HG02870 (cell line): ENCODE measurements at regions not wholly inside any gene's neighbourhood (a gene's known extent, or its start where the extent isn't known, plus 50 kb on each side); places are given as distances from the start of the nearest gene placed in this dataset.
A peak's percentile ranks its signal among the peaks of the same experiment; 100 is the strongest.

Source experiments
- ATAC-seq: cut with Tn5 transposase; IDR thresholded peaks from one replicate; pipeline ENCODE4 v1.9.1; 2021; ENCODE audit warnings: mild to moderate bottlenecking, moderate library complexity; ENCODE audit not compliant: unreplicated experiment

- no peak for ATAC-seq
Measured at GRCh38 chr4:71151054-71151453, 157.6 kb downstream of the DCK start.

DNA sequence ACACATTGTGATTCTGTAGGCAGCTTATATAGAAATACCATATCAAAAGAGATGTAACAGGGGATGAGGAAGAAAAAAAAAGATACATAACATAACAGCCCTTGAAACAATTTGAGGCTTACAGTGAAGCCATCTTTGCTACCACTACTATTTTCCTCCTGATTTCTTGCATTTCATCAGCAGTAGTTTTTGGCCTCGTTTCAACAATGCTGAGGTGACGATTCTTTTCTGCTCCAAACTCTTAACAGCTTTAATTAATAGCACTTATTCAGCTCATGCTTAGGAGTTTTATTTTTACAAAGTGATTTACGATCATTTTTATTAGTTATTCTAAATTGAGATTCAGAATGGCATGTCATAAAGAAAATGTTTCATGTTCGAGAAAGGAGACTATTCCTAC is 163.2 kb downstream of the DCK start:
- ATAC-seq = no peak

GRCh38 chr4:71162386-71162785 is 168.9 kb downstream of the DCK start:
- ATAC-seq = no peak

GRCh38 chr4:71163317-71163716 is 169.9 kb downstream of the DCK start:
- ATAC-seq = no peak

DNA sequence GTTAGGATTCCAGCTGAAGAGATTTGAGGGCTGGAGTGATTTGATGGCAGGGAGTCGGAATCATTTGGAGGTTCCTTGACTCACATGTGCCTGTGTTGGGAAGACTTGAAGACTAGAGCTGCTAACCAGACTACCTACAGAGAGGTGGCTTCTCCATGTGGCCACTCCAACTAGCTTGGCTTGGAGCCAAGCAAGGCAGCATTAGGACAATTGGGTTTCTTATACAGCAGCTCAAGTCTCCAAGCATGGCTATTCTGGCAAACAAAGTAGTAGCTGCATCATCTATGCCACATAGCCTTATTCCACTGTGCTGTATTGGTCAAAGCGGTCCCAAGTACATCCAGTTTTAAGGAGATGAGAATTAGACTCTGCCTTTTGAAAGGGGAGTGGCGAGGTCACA is 171.7 kb upstream of the SLC4A4 start:
- no peak for ATAC-seq

- no peak for ATAC-seq
Measured at GRCh38 chr4:71171592-71171991, 167.2 kb upstream of the SLC4A4 start.

- no peak for ATAC-seq
Measured at GRCh38 chr4:71181332-71181731, 157.5 kb upstream of the SLC4A4 start.

GRCh38 chr4:71184195-71184781 is 154.5 kb upstream of the SLC4A4 start:
- peak; percentile 88 for ATAC-seq

DNA sequence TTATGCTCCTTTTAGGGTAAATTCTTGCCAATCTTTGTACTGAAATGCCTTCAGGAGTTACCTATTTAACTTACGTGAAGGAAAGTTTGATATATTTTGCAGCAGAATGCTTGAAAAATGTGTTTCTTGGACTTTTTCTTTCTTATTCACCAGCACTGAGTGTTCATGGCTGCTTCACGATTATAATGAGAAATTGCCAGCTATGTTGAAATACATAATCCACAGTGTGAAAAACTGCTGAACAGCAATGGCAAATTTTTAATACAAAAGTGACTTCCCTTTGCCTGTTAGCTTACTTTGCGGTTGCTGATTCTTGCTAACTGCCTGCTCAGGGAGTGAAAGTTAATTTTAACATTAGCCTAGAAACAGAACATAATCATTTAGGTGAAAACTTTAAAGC is 153.8 kb upstream of the SLC4A4 start:
- ATAC-seq = no peak

- no peak for ATAC-seq
Measured at GRCh38 chr4:71186257-71186565, 152.6 kb upstream of the SLC4A4 start.

GRCh38 chr4:71186566-71187403 is 152.0 kb upstream of the SLC4A4 start:
- no peak for ATAC-seq

DNA sequence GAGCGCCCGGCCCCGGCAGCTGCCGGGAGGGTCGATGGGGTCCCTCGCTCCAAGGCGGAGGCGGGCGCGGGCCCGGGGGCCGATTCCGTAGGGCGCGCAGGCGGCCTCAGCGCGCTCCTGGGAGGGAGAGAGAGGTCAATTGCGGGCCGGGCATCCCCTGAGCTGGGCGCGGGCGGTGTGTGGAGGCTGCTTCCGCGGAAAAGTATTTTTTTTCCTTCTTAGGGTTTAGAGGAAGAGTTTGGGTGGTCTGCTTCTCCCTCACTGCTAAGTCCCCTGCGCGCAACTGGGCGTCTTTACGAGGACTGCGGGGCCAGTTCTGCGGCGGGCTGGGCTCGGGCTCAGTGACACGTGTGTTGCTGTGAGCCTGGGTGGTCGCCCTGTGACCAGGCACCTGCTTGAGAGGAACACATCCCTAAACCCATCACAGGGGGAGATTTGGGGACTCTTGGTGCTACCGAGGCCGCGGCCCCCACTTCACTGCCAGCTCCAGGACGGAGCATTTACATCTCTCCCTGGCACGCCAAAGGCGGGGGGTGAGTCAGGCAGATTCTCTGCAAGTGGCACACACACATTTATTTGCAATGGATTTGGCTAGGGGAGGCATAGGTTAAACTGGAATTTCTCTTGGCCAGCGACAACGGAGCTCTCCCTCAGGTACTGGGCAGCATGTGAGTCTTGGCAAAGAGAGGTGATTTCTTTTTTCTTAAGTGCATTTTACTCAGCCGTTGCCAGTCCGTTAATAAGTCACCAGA is 151.2 kb upstream of the SLC4A4 start:
- ATAC-seq = no peak

DNA sequence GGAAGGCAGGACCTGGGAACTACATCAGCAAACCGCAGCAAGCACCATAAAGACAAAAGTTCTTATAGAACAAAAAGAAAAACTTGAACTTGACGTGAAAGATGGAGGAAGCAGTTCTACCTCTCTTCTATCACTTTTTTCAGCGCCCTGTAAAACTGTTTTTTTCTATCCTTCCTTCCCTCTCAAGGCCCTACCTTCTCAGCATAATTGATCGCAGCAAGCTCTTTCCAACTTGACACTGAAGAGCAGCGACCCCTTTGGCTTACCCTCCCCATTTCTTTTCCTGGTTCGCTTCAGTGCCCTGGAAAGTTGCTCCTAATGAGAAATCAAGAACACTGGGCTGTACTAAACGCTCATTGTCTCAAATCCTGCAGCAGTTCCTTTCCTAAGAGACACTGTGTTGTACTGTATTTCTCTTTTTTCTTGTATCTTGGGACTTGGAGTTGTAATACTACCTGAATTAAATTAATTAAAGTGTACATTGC is 150.6 kb upstream of the SLC4A4 start:
- ATAC-seq = no peak

- ATAC-seq = no peak
Measured at GRCh38 chr4:71188951-71189350, 149.9 kb upstream of the SLC4A4 start.

DNA sequence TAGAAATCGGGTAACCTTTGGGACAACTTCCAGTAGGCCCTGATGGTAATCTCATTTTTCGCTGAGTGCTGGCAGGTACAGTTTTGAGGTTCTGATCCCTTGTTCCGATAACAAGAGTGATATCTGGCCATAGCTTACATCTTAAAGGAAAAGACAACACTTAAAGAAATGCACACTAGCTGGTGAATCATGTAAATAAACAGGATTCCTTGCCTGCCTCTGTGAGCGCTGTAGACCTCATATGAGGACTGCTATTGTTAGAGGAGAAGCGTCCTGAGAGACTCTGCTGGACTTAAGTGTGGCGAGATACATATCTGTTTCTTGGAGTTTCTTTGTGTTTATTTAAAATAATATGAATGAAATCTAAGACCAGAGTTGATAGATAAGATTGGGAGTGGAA is 149.3 kb upstream of the SLC4A4 start:
- no peak for ATAC-seq

DNA sequence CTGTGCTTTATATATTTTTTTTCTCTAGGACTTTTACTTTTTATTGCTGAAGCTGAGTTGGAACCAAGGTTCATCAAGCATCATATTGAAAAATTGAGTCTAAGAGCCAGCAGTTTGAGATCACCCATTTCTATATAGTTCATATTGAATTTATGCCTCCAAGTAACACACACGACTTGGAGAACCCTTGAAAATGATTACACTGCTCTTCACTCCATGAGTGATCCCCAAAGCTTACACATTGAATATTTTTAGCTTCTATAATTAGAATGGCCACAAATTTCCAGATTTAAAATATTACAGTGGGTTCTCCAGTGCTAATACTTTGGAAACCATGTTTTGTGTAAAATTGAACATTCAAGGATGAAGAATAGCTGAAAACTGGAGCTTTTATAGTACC is 144.4 kb upstream of the SLC4A4 start:
- no peak for ATAC-seq

- no peak for ATAC-seq
Measured at GRCh38 chr4:71195924-71196323, 142.9 kb upstream of the SLC4A4 start.

GRCh38 chr4:71198958-71199357 is 139.9 kb upstream of the SLC4A4 start:
- ATAC-seq = no peak

GRCh38 chr4:71201057-71201456 is 137.8 kb upstream of the SLC4A4 start:
- no peak for ATAC-seq

GRCh38 chr4:71201817-71202576 is 136.8 kb upstream of the SLC4A4 start:
- no peak for ATAC-seq

GRCh38 chr4:71202705-71203104 is 136.1 kb upstream of the SLC4A4 start:
- no peak for ATAC-seq
